Esophagus muscularis mucosa (tissue), 4 donors: ENCODE measurements at regions not wholly inside any gene's neighbourhood (a gene's known extent, or its start where the extent isn't known, plus 50 kb on each side); places are given as distances from the start of the nearest gene placed in this dataset.

ENCODE experiments used
- DNase-seq: peaks from one replicate; pipeline ENCODE4 v3.0.0-alpha.2; 2017; ENCODE audit errors: extremely low spot score
- H3K27ac ChIP-seq, 4 donors: fragments of 200-600 bp; sonication (generic); replicated peaks in 1 of 4; 1 replicate in 3 of 4; 2 replicates in 1 of 4; pipeline ENCODE4 v1.5.1; 2016 to 2019; ENCODE audit warnings: mild to moderate bottlenecking in 1 of 4
- H3K27me3 ChIP-seq, 4 donors: fragments of 200-600 bp; sonication (generic); one replicate each; pipeline versions ENCODE4 v1.5.1 to v1.6.0; 2016 to 2019
- H3K36me3 ChIP-seq, 4 donors: fragments of 200-600 bp; sonication (generic); one replicate each; pipeline ENCODE4 v1.5.1; 2016 to 2019
- H3K4me1 ChIP-seq, 4 donors: fragments of 200-600 bp; sonication (generic); one replicate each; pipeline ENCODE4 v1.5.1; 2016 to 2019
- H3K4me3 ChIP-seq, 4 donors: fragments of 200-600 bp; sonication (generic); 1 replicate in 2 of 4; 2 replicates in 2 of 4; pipeline ENCODE4 v1.5.1; 2016 to 2019; ENCODE audit warnings: mild to moderate bottlenecking in 4 of 4, moderate library complexity in 1 of 4
- H3K9me3 ChIP-seq, 4 donors: fragments of 200-600 bp; sonication (generic); 1 replicate in 3 of 4; 2 replicates in 1 of 4; pipeline ENCODE4 v1.5.1; 2016 to 2019
- EP300 ChIP-seq: sonication (generic); formaldehyde crosslinking; IDR thresholded peaks from one replicate; pipeline ENCODE4 v1.6.1; 2017; ENCODE audit warnings: antibody characterized with exemption
- POLR2A ChIP-seq: fragments of 450-650 bp; IDR thresholded peaks from one replicate; pipeline ENCODE4 v1.6.1; 2017; ENCODE audit warnings: antibody characterized with exemption, moderate library complexity, mild to moderate bottlenecking, low read depth
- POLR2AphosphoS5 ChIP-seq, 2 donors: sonication (generic); formaldehyde crosslinking; IDR thresholded peaks; one replicate each; pipeline ENCODE4 v1.6.1; 2017; ENCODE audit warnings: antibody characterized with exemption in 2 of 2
- WGBS: methylation state at CpG from one replicate; pipeline ENCODE4 v1.1.5; 2018; 5-methylcytosine and 5-hydroxymethylcytosine counted together
- intact Hi-C: fragments of 100-400 bp; cut with DNase I; formaldehyde crosslinking; loops from one replicate; pipeline ENCODE4 v1.15.1; 2023
- TF ChIP-seq, protein P1 (sequence below), 3 experiments: fragments of 200-600 bp in 2 of 3; fragments of 450-650 bp in 1 of 3; sonication (generic) in 2 of 3; IDR thresholded peaks; one replicate each; pipeline ENCODE4 v1.5.1; 2017 to 2019; ENCODE audit warnings: antibody characterized with exemption in 3 of 3, mild to moderate bottlenecking in 2 of 3, moderate library complexity in 1 of 3

GRCh38 chr10:130737621-130738020 lies 573.9 kb downstream of the TCERG1L start:
- no peaks in the 10 kb centered on the region for H3K9me3 ChIP-seq
- H3K36me3 ChIP-seq = no peaks in the 10 kb centered on the region
- 27% methylated on average over 5 of the region's 5 CpGs for WGBS
- H3K27ac ChIP-seq = no peak overlapping the region
- no peak overlapping the region for H3K4me3 ChIP-seq
- TF ChIP-seq POLR2A (no peak), POLR2AphosphoS5 (IDR thresholded peaks at IDR 0.05) (no peak), EP300 (no peak)
- TF ChIP-seq, protein P1, sequence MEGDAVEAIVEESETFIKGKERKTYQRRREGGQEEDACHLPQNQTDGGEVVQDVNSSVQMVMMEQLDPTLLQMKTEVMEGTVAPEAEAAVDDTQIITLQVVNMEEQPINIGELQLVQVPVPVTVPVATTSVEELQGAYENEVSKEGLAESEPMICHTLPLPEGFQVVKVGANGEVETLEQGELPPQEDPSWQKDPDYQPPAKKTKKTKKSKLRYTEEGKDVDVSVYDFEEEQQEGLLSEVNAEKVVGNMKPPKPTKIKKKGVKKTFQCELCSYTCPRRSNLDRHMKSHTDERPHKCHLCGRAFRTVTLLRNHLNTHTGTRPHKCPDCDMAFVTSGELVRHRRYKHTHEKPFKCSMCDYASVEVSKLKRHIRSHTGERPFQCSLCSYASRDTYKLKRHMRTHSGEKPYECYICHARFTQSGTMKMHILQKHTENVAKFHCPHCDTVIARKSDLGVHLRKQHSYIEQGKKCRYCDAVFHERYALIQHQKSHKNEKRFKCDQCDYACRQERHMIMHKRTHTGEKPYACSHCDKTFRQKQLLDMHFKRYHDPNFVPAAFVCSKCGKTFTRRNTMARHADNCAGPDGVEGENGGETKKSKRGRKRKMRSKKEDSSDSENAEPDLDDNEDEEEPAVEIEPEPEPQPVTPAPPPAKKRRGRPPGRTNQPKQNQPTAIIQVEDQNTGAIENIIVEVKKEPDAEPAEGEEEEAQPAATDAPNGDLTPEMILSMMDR (IDR thresholded peaks at IDR 0.05) = no peak
- H3K4me1 ChIP-seq = no peaks in the 10 kb centered on the region
- DNase-seq = no peak
- H3K27me3 ChIP-seq = peaks cover 0 to 21% (median 0%) of the 10 kb centered on the region in 4 donors
- intact Hi-C loops = no loop called here

- peaks cover 0 to 29% (median 0%) of the 10 kb centered on the region in 4 donors for H3K27me3 ChIP-seq
- no peaks in the 10 kb centered on the region for H3K36me3 ChIP-seq
- H3K4me1 ChIP-seq = no peaks in the 10 kb centered on the region
- no peaks in the 10 kb centered on the region for H3K9me3 ChIP-seq
- no peak for DNase-seq
- H3K27ac ChIP-seq = no peak overlapping the region
- intact Hi-C loops = no loop called here
- no peak for TF ChIP-seq POLR2A
- no peak overlapping the region for H3K4me3 ChIP-seq
- WGBS = 86% methylated on average over 6 of the region's 6 CpGs
These were observed 572.3 kb downstream of the TCERG1L start for GRCh38 chr10:130739016-130739756.

DNA sequence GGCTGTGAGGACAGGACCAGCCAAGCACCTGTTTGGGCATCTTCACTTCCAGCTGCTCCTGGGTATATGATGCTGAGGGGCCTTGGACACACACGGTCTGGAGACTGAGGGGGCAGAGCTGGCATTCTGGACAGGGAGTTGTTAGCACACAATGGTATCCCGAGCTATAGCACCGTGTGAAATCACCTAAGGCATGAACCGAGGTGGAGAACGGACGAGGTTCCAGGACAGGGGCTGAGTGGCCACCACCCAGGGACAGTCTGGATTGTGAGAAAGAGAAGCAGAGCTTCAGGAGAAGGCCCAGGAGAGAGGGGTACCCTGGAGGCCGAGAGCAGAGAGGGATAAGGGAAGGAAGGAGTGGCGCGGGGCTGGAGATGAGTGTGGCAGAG lies 571.8 kb downstream of the TCERG1L start:
- H3K27ac ChIP-seq = no peak overlapping the region
- no peak overlapping the region for H3K4me3 ChIP-seq
- TF ChIP-seq EP300 (no peak), POLR2AphosphoS5 (IDR thresholded peaks at IDR 0.05) (no peak), POLR2A (no peak)
- TF ChIP-seq, protein P1 (IDR thresholded peaks at IDR 0.05) = no peak
- 81% methylated on average over 9 of the region's 9 CpGs for WGBS
- H3K4me1 ChIP-seq = no peaks in the 10 kb centered on the region
- no peaks in the 10 kb centered on the region for H3K36me3 ChIP-seq
- no peak for DNase-seq
- intact Hi-C loops = no loop called here
- H3K9me3 ChIP-seq = no peaks in the 10 kb centered on the region
- H3K27me3 ChIP-seq = peaks cover 0 to 34% (median 0%) of the 10 kb centered on the region in 4 donors

DNA sequence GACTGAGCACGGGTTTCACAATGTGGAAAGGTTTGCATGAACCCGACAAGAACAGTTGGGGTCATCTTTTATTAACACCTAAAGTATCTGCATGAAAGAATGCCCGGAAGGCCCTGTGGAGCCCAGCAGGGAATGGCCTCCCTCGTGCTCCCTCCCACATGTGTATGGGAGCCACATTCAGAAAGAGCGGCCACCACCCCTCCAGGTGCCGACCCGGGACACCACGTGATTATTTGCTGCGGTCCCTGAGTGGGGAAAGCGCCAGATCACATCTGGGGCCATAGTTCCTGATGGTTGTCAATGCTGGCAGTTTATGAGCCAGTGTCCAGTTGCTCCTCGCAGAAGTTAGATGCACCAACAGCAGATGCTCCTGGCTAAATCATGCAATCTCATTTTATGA lies 571.4 kb downstream of the TCERG1L start:
- Histone ChIP-seq H3K27ac (no peak overlapping the region), H3K4me3 (no peak overlapping the region), H3K36me3 (no peaks in the 10 kb centered on the region), H3K27me3 (peaks cover 0 to 38% (median 0%) of the 10 kb centered on the region in 4 donors), H3K4me1 (no peaks in the 10 kb centered on the region), H3K9me3 (no peaks in the 10 kb centered on the region)
- no peak for DNase-seq
- TF ChIP-seq, protein P1 (IDR thresholded peaks at IDR 0.05) = no peak
- TF ChIP-seq EP300 = no peak
- no peak for TF ChIP-seq POLR2AphosphoS5 (IDR thresholded peaks at IDR 0.05)
- TF ChIP-seq POLR2A = no peak
- 85% methylated on average over 10 of the region's 11 CpGs for WGBS
- intact Hi-C loops = no loop called here

DNA sequence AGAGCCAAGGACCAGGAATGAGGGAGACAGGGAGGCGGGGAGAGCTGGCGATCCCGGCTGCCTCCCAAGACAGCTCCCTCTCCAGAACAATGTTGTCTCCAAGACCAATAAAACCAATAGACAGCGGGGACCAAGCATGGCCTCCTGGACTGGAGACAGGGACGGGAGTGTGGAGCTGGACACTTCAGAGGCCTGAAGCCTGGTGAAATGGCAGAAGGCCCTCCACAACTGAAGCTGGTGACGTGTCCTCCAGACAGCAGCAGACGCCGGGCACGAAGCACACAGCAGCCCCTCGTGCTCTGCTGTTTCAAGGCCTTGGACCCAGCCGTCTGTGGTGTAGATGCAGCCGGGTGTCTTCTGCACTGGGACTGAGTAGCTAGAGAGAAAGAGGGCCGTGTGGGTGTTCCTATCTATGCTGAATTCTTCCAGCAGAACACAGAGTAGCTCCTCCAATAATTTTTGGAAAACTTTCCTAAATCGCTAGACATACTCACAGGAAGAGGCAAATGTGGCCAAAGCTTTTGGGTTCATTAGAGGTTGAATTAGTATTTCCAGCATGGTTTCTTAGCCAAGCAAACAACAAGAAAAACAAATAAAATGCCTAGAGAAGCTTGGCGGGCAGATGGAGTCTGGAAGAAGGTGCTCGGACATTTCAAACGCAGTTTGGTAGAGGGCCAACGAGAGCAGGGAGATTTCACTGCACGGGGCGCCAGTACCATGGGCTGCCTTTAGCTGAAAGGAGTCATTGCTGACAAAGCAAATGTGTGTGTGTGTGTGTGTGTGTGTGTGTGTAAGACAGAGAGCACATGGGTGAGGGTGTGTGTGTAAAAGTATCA lies 570.4 kb downstream of the TCERG1L start:
- H3K36me3 ChIP-seq = no peaks in the 10 kb centered on the region
- intact Hi-C loops = no loop called here
- DNase-seq = no peak
- H3K9me3 ChIP-seq = no peaks in the 10 kb centered on the region
- peaks cover 0 to 40% (median 0%) of the 10 kb centered on the region in 4 donors for H3K27me3 ChIP-seq
- H3K4me1 ChIP-seq = no peaks in the 10 kb centered on the region
- H3K27ac ChIP-seq = no peak overlapping the region
- TF ChIP-seq POLR2AphosphoS5 (IDR thresholded peaks at IDR 0.05) (no peak), POLR2A (no peak), EP300 (no peak)
- TF ChIP-seq, protein P1 (IDR thresholded peaks at IDR 0.05) = no peak
- no peak overlapping the region for H3K4me3 ChIP-seq
- 76% methylated on average over 18 of the region's 20 CpGs for WGBS
